ENCODE measurements at regions not wholly inside any gene's neighbourhood (a gene's known extent, or its start where the extent isn't known, plus 50 kb on each side); places are given as distances from the start of the nearest gene placed in this dataset.
A peak's percentile ranks its signal among the peaks of the same experiment; 100 is the strongest.

DNA sequence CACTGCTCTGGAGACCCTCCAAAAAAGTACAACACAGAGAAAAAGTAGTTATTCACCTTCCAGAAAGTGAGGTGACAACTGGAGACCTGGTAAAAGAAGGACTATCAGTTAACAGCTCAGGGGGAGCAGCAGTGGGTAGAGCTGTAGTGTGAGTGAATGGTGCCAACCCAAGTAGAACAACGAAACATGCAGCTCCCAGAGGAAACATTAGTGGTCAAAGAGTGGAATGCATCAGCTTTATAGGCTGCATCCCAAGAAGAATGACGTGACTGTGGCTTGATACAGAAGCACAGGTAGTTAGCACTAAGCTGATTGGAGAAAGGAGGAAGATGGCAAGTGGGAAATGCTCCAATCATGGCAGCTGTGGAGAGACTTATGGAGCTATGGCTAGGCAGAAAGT, 275.7 kb upstream of the CAMK1G start:
- ATAC-seq (no peak), DNase-seq (no peak)
- intact Hi-C loops (cut with DNase I, micrococcal nuclease), result no loop called here

DNA sequence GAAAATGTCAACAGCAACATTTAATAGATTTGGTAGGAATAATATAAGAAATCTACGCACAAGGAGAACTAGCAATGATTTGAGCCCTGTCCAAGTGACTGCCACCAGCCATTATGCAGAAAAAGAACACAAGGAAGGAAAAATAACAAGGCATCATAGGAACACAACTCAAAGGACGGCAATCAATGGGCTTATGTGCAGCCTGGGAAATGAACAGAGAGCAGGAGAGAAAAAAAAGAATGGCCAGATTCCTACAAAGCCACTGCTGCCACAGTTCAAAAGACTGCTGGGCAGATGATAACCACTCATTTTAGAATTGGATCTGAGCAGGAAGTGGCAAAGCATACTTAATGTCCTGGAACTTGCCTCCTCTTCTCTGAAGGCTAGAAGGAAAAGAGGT, 274.3 kb upstream of the CAMK1G start:
- intact Hi-C loops (cut with DNase I, micrococcal nuclease), result no loop called here
- DNase-seq (no peak), ATAC-seq (no peak)

DNA sequence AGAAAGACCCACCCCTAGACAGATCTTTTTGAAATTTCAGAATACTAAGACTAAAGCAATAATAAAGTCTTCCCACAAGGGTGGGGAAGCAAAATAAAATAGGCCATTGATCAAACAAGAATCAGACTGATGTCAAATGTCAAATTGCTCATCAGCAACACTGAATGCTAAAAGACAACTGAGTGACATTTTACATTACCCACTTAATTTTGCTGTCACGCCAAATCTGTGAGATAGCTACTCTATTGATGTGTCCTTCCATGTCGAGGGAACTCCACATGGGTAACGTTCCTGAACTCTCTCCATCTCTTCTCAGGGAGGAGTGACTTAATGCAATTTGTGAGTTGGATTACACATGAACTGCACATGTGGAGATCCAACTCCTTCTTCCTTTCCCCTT, 271.7 kb upstream of the CAMK1G start:
- intact Hi-C loops (cut with DNase I, micrococcal nuclease), result no loop called here
- DNase-seq (no peak), ATAC-seq (no peak)

DNA sequence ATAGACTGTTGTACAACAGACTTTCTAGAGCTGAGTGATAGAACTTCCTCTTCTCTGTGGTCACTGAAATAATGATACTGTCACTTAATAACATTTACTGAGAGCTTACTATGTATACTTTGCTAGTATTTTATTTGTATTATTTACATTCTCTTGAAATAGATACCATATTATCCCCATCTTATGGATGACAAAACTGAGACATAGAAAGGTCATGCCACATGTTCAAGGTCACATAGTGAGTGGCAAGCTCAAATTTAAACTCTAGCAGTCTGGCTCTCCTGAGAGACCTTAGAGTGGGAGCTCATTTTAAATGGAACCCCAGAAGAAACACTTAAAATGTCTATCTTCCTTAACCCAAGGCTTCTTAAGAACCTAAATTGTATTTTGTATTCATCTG, 266.6 kb upstream of the CAMK1G start:
- intact Hi-C loops (cut with DNase I, micrococcal nuclease), result no loop called here
- DNase-seq, result no peak
- ATAC-seq, result no peak

DNA sequence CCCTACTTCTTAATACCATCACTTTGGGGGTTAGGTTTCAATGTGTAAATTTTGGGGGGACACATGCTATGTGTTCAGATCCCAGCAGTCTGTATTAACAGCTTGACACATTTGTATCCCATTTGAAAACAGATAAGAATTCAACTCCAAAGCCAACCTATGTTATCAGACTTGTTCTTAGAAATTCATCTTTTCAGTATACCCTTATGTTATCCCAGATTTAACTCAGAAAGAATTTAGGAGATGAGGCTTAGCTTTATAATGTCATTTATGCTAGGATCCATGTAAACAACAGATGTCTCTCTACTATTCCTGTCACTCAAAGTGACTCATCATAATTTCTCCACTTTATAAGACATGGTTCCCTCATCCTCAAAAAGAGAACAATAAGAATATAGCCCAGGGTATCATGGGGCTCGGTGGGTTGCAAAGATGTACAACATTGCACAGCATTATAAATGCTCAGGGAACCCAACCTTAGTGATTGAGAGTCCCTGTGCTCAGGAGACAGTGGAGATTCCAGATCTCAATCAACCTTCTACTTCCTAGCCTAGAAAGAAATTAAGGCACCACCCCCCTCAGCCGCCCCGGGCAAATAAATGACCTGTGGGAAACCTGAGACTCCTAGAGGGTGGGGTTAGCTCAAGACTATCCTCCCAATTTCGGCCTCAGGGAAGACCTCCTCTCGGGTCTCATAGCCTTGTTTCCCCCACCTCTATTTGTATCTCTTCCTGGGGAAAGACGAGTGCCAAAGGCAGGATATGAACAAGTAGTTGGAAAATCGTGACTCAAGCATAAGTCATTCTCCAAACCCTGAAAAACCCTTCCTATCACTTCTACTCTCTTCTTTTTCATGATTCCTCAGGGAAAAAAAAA, 265.1 kb upstream of the CAMK1G start:
- intact Hi-C loops (cut with DNase I, micrococcal nuclease), result no loop called here
- ATAC-seq (no peak), DNase-seq (no peak)

DNA sequence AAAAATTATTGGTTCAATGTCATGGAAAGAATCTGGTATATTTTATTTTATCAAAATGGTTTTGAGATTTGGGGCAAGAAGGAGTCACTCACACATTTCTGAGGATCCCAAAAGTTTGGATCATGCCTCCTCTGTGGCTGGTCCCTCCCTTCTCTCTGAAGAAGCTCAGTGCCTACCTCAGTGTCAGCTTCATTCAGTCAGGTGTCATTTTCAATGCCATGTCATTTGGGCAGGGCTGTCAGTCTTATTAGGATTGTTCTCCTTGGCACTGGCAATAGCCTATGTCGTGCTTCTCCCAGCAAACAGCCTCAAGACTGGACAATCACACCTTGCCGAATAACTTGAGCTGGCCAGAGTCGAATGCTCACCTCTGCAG, 264.5 kb upstream of the CAMK1G start:
- DNase-seq (no peak), ATAC-seq (no peak)
- intact Hi-C loops (cut with DNase I, micrococcal nuclease), result no loop called here

DNA sequence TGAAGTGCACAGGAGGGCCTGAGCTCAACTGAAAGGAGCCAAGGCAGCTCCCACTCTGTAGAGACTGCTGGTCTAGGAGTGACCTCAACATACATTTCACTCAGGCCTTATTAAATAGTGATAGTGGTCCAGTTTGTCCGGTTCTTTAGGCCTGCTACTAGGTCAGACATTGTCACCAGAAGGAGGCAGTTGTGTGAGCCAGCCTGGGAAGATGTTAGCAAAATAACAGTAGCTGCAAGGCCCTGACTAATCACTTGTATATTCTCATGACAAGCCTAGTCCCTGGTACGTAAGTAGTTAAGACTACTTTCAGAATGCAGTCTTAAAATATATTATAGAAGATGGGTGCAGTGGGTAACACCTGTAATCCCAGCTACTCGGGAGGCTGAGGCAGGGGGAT, 264.0 kb upstream of the CAMK1G start:
- ATAC-seq (no peak), DNase-seq (no peak)
- intact Hi-C loops (cut with DNase I, micrococcal nuclease), result no loop called here

DNA sequence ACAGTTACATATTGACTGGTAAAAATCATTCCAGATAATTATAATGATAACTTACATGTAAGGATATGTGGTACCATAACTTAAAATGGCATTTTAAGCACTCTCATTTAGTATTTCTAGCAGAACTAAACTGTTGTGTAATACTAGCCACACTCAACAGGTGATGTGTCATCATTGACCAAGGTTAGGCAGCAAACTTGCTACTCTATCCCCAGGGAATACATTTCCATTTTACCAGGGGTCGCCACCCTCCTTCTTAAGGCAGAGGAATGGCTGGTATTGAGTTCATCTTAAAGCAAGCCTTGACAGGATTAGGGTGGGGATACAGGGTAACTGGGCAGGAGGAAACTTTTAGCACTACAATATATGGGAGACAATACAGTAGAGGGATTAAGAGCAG, 259.8 kb upstream of the CAMK1G start:
- ATAC-seq (no peak), DNase-seq (no peak)
- intact Hi-C loops (cut with DNase I, micrococcal nuclease), result no loop called here

DNA sequence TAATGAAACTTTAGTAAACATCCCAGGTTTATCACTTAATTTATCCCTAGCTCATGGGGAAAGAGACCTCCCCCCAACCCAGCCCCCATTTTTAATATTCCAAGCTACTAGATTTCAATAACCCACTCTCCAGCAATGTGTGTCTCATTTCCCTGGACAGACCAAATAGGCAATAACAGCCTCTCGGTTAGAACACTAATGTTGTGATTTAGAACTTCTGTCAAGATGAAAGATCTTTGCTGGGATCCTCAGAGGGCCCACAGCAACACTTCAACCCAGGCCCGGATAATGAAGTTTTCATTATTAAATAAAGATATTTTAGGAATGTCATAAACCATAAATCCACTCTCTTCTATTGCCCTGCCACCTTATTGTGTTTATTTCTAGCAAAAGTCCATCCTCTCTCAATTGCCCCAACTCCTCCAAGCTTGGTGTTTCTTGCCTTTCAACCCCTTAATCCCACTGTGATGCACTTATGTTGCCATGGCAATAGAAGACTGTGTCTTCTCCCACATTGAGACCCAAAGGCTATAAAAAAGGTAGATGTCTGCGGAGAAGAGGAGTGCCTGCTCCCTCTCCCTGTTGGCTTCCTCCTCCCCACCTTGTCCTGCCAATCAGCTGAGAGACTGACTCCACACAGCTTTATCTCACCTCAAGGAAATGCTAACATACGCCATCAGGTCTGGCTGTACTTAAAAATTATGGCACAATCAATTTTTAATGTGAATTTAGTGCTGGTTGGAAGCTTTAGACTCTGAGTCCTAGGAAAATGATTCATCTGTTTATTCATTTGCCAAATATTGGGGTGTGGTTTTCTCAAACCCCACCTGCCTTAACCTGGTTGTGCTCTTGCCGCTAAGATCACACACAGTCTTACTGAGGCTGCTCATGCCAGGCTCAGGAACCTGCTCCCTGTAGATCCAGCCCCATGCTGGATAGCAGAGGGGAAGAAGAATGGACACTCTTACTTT, 258.3 kb upstream of the CAMK1G start:
- DNase-seq (no peak), ATAC-seq (no peak)
- intact Hi-C loops (cut with DNase I, micrococcal nuclease), result no loop called here

DNA sequence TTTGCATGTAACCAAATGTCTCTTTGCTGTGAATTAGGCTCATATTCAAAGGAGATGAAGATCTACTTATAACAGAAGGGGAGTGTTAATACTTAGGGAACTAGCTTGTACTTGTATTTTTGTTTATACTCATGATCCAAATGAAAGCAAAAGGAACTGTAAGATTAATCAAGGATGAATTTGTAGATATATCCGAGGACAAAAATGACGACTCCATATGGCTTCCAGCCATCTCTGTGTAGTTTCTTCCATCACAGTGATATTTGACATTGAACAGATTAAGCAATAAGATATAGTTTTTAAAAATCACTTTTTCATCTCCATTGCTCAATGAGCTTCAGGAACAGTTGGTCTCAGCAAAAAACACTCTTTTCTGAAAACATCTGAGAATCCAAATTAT, 257.4 kb upstream of the CAMK1G start:
- DNase-seq, result no peak
- ATAC-seq, result no peak
- intact Hi-C loops (cut with DNase I, micrococcal nuclease), result no loop called here

DNA sequence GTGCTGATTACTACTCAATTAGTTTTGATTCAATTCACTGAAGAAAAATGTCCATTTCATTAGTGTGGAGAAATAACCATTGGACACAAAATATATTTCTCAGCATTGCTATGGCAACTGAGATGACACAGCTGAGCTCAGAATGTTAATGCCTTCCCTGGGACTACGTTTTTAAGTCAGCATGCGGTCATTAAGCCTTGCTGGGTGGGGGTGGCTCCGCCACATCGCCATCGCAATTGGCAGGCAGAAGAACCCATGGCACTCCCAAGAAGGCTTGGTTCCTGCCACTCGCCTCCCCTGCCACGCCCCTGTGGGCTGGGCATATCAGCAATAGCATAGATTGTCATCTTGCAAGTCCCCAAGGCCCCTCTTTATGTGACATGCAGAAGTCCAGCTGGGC, 256.7 kb upstream of the CAMK1G start:
- ATAC-seq, result no peak
- intact Hi-C loops (cut with DNase I, micrococcal nuclease), result no loop called here

DNA sequence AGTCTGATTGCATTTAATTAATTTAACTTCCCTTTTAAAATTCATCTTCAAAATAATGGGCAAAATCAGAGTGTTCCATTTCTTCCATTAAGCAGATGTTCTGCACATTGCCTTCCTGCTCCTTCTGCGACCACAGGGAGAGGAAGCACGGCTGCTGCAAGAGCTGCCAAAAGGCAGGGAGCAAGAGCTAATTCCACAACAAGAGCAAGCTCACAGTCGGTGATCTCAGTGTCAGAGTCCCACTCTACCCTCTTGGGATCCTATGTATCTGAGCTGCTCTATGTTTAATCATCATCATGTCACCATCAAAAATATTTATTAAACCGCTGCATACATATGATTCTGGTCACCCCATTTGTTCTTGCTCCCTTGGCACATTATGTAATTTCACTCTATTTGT, 255.3 kb upstream of the CAMK1G start:
- DNase-seq, result no peak
- no peak for ATAC-seq
- intact Hi-C loops (cut with DNase I, micrococcal nuclease), result no loop called here

More for the DNA sequence above, 256.7 kb upstream of the CAMK1G start:
- no peak for DNase-seq

DNA sequence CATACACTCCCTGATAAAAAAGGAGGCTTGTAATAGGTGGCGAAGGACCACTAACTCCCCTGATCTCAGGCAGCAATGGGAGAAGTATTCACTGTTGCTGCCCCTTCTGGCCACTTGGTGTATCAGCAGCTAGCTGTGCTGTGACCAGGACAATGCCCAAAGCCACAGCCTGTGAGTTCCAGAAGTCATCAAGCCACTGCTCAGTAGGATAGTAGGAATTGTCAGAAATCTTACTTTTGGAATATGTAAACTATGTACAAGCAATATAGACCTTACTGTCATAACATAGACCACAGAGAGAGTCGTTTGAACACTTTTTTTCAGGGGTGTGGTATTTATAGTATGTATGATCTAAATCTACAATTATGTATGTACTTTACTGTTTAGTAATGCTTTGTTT, 248.3 kb upstream of the CAMK1G start:
- intact Hi-C loops (cut with DNase I, micrococcal nuclease), result no loop called here
- peak in 1 of 2 donors; percentile 10 for DNase-seq
- ATAC-seq, result no peak

DNA sequence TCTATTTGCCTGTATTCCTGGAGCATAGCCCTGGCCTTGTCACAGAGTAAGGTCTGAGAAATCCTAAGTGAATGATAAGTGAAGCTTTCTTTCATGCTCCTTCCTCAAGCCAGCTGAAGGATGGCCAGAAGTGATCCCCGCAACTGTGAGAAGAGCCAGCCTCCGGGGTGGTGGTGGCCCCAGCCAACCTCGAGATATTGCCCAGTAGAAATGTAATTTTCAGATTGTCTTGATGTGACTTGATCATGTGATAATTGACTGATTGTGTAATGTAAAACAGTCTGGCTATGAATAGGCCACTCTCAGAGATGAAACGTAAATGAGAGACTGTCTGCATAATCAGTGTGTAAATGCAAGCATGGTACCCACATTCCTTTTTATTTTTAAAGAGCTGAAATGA, 242.4 kb upstream of the CAMK1G start:
- ATAC-seq (no peak), DNase-seq (no peak)
- intact Hi-C loops (cut with DNase I, micrococcal nuclease), result no loop called here

DNA sequence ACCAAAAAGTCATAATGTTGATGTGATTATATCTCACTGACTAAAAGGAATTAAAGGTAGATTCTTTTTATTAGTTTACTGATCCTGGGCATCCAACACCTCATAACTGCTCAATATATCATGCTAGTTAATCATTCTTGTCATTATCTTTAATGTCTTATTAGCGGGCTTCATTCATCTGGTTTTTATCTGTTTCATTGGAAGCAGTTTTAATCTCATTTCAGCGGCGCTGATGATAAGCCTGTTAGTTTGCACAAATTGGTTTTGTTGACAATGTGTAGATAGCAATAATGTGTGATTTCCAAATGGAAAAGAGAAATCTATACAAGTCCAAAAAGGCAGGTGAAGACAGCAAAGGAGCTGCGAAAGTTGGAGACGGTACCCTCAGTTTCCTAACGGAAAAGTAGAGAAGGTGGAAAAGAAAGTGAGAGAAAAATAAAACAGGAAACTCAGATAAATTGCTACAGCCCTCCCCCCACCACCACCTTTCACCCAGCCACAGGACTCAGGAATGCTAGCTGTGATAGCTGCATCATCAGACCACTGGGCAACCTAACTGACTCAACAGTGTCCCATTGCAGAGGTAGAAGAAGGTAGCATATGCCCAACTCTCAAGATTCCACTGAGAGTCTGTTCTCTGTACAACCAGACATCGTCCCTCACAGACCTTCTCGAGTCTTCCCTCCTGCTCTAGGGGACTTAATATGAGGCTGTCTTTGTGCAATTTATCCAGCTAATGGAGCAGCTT, 241.7 kb upstream of the CAMK1G start:
- DNase-seq (no peak), ATAC-seq (no peak)
- intact Hi-C loops (cut with DNase I, micrococcal nuclease), result no loop called here

DNA sequence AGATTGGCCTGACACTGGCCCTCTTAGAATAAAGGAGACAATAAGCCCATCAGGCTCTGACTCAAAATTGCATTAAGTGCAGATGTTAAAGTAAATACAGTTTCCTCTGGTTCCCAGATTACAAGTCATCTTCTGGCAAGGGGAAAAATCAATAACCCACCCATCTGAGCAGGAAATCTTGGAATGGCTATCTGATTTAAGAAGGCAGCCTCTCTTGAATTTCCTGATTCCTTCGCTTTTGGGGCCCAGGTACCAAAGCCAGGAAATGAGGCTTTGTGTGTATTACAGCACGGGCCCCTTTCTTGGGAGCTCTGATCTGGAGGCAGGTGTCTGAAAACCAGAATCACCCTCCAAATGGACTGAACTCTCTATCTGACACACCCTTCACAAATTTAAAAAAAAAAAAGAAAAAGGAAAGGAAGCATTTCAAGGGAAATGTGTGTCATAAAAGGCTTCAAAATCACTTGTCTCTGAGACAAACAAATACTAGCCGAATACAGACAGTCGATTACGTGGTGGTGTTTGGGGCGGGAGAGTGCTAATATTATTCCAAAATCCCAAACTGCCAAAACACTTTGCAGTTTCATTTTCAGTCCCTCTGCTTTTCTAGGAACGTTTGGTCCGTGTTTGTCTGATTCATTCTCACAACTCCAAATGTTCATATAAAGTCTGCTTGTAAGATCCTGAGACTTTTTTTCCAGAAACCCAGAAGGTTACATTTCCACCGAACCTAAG, 240.9 kb upstream of the CAMK1G start:
- no peak for DNase-seq
- intact Hi-C loops (cut with DNase I, micrococcal nuclease), result no loop called here
- ATAC-seq, result no peak

DNA sequence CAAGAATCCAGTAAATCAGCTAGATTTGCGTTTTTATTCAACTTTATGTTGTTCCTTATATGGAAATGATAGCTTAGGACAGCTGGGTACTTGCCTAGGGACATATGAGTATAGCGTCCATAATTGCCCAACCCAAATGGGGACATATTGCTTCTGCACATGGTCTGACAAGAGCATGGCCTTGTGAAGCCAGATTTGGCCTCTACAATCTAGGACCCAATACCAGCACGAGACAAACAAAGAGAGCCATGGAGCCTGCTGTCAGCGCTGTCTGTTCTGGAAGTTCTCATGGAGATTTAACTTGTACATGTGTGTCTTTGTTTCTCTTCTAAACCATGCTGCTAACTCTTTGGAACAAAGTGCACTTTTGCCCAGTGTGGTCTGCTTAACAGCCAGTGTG, 240.0 kb upstream of the CAMK1G start:
- intact Hi-C loops (cut with DNase I, micrococcal nuclease), result no loop called here
- DNase-seq (no peak), ATAC-seq (no peak)

DNA sequence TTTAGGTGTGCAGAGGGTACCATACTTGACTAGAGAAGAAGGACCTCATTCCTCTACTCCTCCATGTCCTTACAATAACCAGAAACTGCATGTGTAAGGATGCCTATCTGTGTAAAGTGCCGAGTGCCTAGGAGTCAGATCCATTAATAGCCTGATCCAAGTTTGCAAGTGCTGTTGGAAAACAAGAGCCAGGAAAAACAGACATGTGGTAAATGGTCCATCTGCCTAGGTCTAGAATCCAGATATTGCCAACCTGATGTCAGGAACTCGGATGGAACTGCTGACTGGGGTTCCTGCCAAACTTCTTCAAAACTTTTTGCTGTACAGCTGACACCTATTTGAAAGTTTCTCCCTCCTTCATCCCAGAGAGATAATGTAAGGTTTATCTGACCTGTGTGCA, 239.4 kb upstream of the CAMK1G start:
- DNase-seq (no peak), ATAC-seq (no peak)
- intact Hi-C loops (cut with DNase I, micrococcal nuclease), result no loop called here

Data from left colon (tissue), 2 donors.